OCI-LY7 (cell line): ENCODE measurements at regions not wholly inside any gene's neighbourhood (a gene's known extent, or its start where the extent isn't known, plus 50 kb on each side); places are given as distances from the start of the nearest gene placed in this dataset.

Experiments used
- EZH2phosphoT487 ChIP-seq: fragments of 200-600 bp; sonication (generic); IDR thresholded peaks from 2 replicates; pipeline ENCODE4 v1.6.1; 2018; ENCODE audit warnings: low read depth, borderline replicate concordance, mild to moderate bottlenecking, mixed run types, antibody characterized with exemption, low read length, moderate library complexity, mixed read lengths
- TF ChIP-seq, protein P1 (sequence below): fragments of 200-600 bp; sonication (generic); conservative IDR thresholded peaks from 2 replicates; pipeline ENCODE4 v1.5.1; 2014; ENCODE audit warnings: mild to moderate bottlenecking, antibody characterized with exemption, low read length, moderate library complexity, mixed read lengths

DNA sequence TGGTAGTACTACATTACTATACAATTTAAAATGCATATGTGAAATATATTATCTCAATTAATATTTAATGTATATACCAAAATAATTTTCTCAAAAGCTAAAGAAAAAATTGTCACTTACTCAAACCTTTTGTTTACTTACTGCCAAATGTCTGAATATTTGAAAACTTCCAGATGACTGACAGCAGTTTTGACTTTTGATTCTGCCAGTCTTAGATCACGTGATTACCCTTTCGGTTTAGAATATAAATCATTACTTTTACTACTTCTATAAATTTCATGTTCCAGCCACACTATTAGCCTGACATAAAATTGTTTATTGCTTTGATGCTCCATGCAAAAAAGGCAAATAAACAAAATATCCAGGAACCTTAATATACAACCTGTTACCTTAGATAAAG is 680.7 kb upstream of the ID4 start:
- TF ChIP-seq, protein P1, sequence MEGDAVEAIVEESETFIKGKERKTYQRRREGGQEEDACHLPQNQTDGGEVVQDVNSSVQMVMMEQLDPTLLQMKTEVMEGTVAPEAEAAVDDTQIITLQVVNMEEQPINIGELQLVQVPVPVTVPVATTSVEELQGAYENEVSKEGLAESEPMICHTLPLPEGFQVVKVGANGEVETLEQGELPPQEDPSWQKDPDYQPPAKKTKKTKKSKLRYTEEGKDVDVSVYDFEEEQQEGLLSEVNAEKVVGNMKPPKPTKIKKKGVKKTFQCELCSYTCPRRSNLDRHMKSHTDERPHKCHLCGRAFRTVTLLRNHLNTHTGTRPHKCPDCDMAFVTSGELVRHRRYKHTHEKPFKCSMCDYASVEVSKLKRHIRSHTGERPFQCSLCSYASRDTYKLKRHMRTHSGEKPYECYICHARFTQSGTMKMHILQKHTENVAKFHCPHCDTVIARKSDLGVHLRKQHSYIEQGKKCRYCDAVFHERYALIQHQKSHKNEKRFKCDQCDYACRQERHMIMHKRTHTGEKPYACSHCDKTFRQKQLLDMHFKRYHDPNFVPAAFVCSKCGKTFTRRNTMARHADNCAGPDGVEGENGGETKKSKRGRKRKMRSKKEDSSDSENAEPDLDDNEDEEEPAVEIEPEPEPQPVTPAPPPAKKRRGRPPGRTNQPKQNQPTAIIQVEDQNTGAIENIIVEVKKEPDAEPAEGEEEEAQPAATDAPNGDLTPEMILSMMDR: no peak
- no peak for TF ChIP-seq EZH2phosphoT487
